SH-SY5Y (cell line): ENCODE measurements at regions not wholly inside any gene's neighbourhood (a gene's known extent, or its start where the extent isn't known, plus 50 kb on each side); places are given as distances from the start of the nearest gene placed in this dataset.

Experiments
- GATA2 ChIP-seq: IDR thresholded peaks from 2 replicates; pipeline ENCODE4 v1.6.1; 2011; ENCODE audit warnings: mild to moderate bottlenecking, low read depth, low read length
- GATA3 ChIP-seq: IDR thresholded peaks from 2 replicates; pipeline ENCODE4 v1.6.1; 2011; ENCODE audit warnings: low read depth, mild to moderate bottlenecking, low read length, moderate library complexity

DNA sequence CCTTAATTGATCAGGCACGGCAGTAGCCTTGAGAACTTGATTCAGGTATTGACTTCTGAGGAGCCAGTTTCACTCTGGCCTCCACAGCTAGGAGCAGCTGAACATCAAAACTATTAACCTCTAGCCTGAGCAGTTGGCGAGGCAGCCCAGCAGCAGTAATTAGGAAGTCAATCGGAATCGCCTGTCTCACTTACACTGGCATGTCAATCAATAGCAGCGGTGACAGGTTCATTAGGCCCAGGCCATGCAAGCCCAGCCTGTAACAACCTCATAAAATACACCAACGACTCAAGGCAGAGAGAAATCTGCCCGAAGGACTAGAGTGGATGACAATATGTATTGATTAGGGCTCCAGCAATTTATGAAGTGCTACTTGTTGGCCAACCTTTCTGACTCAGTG lies 255.4 kb upstream of the SKOR2 start:
- TF ChIP-seq GATA2 (no peak), GATA3 (no peak)
